Adrenal gland (tissue), 9 donors: ENCODE measurements at regions not wholly inside any gene's neighbourhood (a gene's known extent, or its start where the extent isn't known, plus 50 kb on each side); places are given as distances from the start of the nearest gene placed in this dataset.
"Not testable (repeated sequence)": the region's sequence is repeated elsewhere in the genome, so short reads cannot be mapped to it uniquely, and the experiment has no call there.

Experiments
- DNase-seq, 7 donors: peaks; one replicate each; pipeline ENCODE4 v3.0.0-alpha.2; 2019 to 2020
- H3K27ac ChIP-seq, 5 donors: fragments of 200-600 bp; sonication (generic) in 4 of 5; 1 replicate in 3 of 5; 2 replicates in 2 of 5; pipeline versions ENCODE4 v1.5.1 to v1.8.0; 2016 to 2020; ENCODE audit warnings: mild to moderate bottlenecking in 1 of 5
- H3K27me3 ChIP-seq: fragments of 200-600 bp; 2 replicates; pipeline ENCODE4 v1.8.0; 2021
- H3K36me3 ChIP-seq, 2 donors: fragments of 200-600 bp; replicated peaks in 1 of 2; 1 replicate in 1 of 2; 2 replicates in 1 of 2; pipeline versions ENCODE4 v1.5.1 to v1.8.0; 2018 to 2022
- H3K4me1 ChIP-seq, 2 donors: fragments of 200-600 bp; replicated peaks in 1 of 2; 1 replicate in 1 of 2; 2 replicates in 1 of 2; pipeline versions ENCODE4 v1.5.1 to v1.8.0; 2018 to 2021
- H3K4me3 ChIP-seq, 4 donors: fragments of 200-600 bp; sonication (generic) in 3 of 4; one replicate each; pipeline ENCODE4 v1.5.1; 2016 to 2018
- H3K9me3 ChIP-seq, 3 donors: fragments of 200-600 bp; sonication (generic) in 1 of 3; replicated peaks in 1 of 3; 1 replicate in 2 of 3; 2 replicates in 1 of 3; pipeline versions ENCODE4 v1.5.1 to v1.8.0; 2016 to 2021
- CTCF ChIP-seq, 6 experiments: fragments of 450-650 bp in 4 of 6; fragments of 200-600 bp in 2 of 6; sonication (generic) in 1 of 6; IDR thresholded peaks; 1 replicate in 5 of 6; 2 replicates in 1 of 6; pipeline versions ENCODE4 v1.5.1 to v1.8.0; 2016 to 2021; ENCODE audit warnings: antibody characterized with exemption in 6 of 6, mild to moderate bottlenecking in 2 of 6, moderate library complexity in 1 of 6
- POLR2A ChIP-seq, 2 donors: fragments of 450-650 bp; IDR thresholded peaks; one replicate each; pipeline ENCODE4 v1.6.1; 2017; ENCODE audit warnings: antibody characterized with exemption in 2 of 2, mild to moderate bottlenecking in 2 of 2, moderate library complexity in 1 of 2
- WGBS, 4 donors: extraction: QIAGEN DNeasy Blood & Tissue Kit in 2 of 4; methylation state at CpG; one replicate each; pipeline versions ENCODE4 v1.1.5 to v1.1.7; 2013 to 2017; 5-methylcytosine and 5-hydroxymethylcytosine counted together
- intact Hi-C, 2 donors: fragments of 100-400 bp; cut with DNase I; formaldehyde crosslinking; loops; one replicate each; pipeline versions ENCODE4 v1.14.1 to v1.15.0; 2022 to 2023
- donor health status: healthy with polysubstance abuse.
- donor health status: Bipolar disorder and iron deficiency.
- donor health status: DM: yes; HTN: yes; CAD: no.
- donor health status: DM: no; HTN: no; CAD: no.
- donor health status: DM: no; HTN: no; CAD: no.

DNA sequence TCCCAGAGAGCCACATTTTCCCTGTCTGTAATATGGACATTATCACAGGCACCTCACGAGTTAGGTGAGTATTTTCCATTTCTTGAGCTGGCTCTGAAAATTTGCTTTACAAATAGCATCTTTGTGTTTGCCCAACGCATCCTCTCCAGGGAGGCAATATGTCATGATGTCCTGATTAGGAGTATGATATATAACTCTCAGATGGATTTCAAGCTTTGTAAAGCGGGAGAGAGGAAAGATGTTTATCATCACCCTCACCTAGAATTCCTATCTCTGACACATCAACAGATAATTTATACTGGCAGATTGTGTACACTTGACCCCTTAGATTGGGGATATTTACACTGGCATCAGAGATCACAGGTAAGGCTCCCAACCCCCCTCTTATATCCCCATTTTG lies 730.7 kb upstream of the RGS18 start:
- Histone ChIP-seq H3K27me3 (no peaks in the 10 kb centered on the region), H3K4me1 (no peaks in the 10 kb centered on the region), H3K9me3 (no peaks in the 10 kb centered on the region), H3K36me3 (no peaks in the 10 kb centered on the region), H3K27ac (no peak overlapping the region), H3K4me3 (no peak overlapping the region)
- no peak for DNase-seq
- TF ChIP-seq POLR2A (IDR thresholded peaks at IDR 0.05) (no peak), CTCF (IDR thresholded peaks at IDR 0.05) (no peak)
- 57 to 62% (median 59%) methylated on average over 3 of the region's 3 CpGs for WGBS, 4 donors
- intact Hi-C loops, result no loop called here

DNA sequence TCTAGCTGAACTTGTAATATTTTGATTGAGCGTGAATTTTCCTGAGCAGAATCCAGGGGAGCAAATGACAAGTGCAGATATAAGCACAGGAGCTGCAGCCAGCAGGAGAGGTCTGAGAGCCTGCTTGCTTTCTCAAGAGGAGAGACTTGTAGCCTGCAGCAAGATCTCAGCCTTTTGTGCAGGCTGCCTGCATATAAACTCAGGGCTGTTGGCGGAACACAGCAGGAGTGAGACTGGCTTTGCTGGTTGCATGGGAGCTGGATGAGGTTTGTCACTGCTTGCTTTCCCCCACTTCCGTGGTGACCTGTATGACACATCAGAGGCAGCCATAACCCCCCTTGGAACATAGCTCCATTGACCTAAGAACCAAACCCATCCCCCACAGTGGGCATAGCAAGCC lies 725.4 kb upstream of the RGS18 start:
- TF ChIP-seq CTCF (IDR thresholded peaks at IDR 0.05), result no peak
- no peak for TF ChIP-seq POLR2A (IDR thresholded peaks at IDR 0.05)
- H3K36me3 ChIP-seq, result no peaks in the 10 kb centered on the region
- intact Hi-C loops, result no loop called here

DNA sequence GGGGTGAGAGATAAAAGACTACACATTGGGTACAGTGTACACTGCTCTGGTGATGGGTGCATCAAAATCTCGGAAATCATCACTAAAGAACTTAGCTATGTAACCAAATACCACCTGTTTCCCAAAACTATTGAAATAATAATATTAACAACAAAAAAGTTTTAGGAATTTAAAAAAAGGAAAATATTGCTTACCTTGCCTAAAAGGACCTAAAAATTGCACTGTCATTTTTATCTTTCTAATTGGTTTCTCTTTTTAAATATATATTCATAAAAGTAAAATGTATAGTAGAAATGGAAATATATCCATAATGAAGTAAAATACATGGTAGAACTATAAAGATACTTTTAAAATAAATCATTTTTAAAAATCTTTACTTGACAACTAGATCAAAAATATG lies 719.3 kb upstream of the RGS18 start:
- no peaks in the 10 kb centered on the region for H3K27me3 ChIP-seq
- no peak overlapping the region for H3K27ac ChIP-seq
- no peak for TF ChIP-seq POLR2A (IDR thresholded peaks at IDR 0.05)
- no peak for TF ChIP-seq CTCF (IDR thresholded peaks at IDR 0.05)
- H3K36me3 ChIP-seq, result no peaks in the 10 kb centered on the region
- H3K4me3 ChIP-seq, result no peak overlapping the region
- H3K4me1 ChIP-seq, result no peaks in the 10 kb centered on the region
- no peak for DNase-seq
- 65 to 84% (median 69%) methylated on average over 1 of the region's 1 CpG for WGBS, 4 donors
- intact Hi-C loops, result no loop called here
- H3K9me3 ChIP-seq, result no peaks in the 10 kb centered on the region

More for the DNA sequence above, 725.4 kb upstream of the RGS18 start:
- no peaks in the 10 kb centered on the region for H3K4me1 ChIP-seq
- H3K4me3 ChIP-seq, result no peak overlapping the region
- H3K27me3 ChIP-seq, result no peaks in the 10 kb centered on the region
- WGBS, 4 donors, result 40 to 67% (median 59%) methylated on average over 1 to 3 of the region's 3 CpGs
- DNase-seq, result no peak
- H3K27ac ChIP-seq, result no peak overlapping the region
- H3K9me3 ChIP-seq, result no peaks in the 10 kb centered on the region

- H3K9me3 ChIP-seq, H3K27me3 ChIP-seq, H3K36me3 ChIP-seq, H3K4me1 ChIP-seq, intact Hi-C loops, H3K27ac ChIP-seq, H3K4me3 ChIP-seq, DNase-seq: not testable (repeated sequence)
- 81 to 100% (median 90%) methylated on average over 4 to 9 of the region's 9 CpGs for WGBS, 4 donors
Measured at GRCh38 chr1:191448279-191448678, 710.0 kb upstream of the RGS18 start.

DNA sequence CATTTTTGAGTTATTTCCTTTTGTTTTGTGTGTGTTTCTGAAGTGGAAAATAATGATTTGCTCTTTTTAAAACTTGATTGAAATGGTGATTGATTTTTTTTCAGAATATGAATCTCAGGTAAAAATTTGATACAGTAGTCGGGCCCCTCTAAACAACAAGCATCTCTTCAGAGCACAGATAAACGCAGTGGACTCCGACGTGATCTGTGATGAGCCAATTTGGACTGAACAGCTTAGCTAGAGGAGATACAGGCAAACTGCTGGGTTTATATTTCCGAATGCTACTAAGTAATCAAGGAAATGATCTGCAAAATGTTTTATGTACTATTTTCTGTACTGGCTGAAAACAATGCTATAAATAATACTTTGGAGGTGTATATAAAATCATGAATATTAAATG lies 705.7 kb upstream of the RGS18 start:
- WGBS, 4 donors, result 79 to 87% (median 81%) methylated on average over 5 of the region's 5 CpGs
- Histone ChIP-seq H3K9me3 (no peaks in the 10 kb centered on the region), H3K4me3 (no peak overlapping the region), H3K36me3 (no peaks in the 10 kb centered on the region), H3K4me1 (no peaks in the 10 kb centered on the region), H3K27ac (no peak overlapping the region), H3K27me3 (no peaks in the 10 kb centered on the region)
- DNase-seq, result no peak
- TF ChIP-seq POLR2A (IDR thresholded peaks at IDR 0.05), result no peak
- TF ChIP-seq CTCF (IDR thresholded peaks at IDR 0.05), result no peak
- intact Hi-C loops, result no loop called here
